ENCODE measurements at regions not wholly inside any gene's neighbourhood (a gene's known extent, or its start where the extent isn't known, plus 50 kb on each side); places are given as distances from the start of the nearest gene placed in this dataset.

DNA sequence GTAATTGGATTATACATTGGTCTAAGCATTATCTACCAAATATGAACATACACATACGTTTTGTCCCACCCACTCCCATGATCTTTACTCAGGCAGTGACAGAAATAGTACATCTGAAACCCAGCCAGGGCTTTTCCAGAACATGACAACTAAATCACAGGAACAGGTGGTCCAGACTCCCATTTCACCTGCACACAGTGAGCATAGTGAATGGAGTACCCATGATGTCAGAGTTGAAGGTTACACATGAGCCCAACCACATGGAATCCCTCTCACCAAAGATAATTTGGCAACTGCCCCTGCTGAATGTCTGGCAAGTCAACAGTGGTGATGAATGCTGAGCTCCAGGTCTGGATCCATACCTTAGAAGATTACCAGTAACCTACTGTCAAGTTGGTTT lies 411.9 kb upstream of the LUZP2 start:
- ATAC-seq (ENCODE audit: insufficient read depth, low FRiP score), result no peak
- H3K27me3 ChIP-seq (ENCODE audit: control insufficient read depth in 3 of 3, insufficient read depth in 3 of 3, low read length in 2 of 3), result no peaks in the 10 kb centered on the region
- no peaks in the 10 kb centered on the region for H3K36me3 ChIP-seq (ENCODE audit: control insufficient read depth in 4 of 4, insufficient read depth in 4 of 4, low read length in 4 of 4)
- 63 to 70% methylated on average over 1 of the region's 1 CpG for WGBS, 2 donors
- H3K4me1 ChIP-seq (ENCODE audit: control insufficient read depth in 5 of 5, insufficient read depth in 5 of 5, low read length in 5 of 5), result peaks cover 0 to 6% (median 0%) of the 10 kb centered on the region in 5 donors
- H3K9me3 ChIP-seq (ENCODE audit: control insufficient read depth in 4 of 4, insufficient read depth in 3 of 4, low read length in 3 of 4), result no peaks in the 10 kb centered on the region
- no peak overlapping the region for H3K4me3 ChIP-seq
- no peak overlapping the region for H3K9ac ChIP-seq (ENCODE audit: insufficient read depth in 1 of 2, low read length in 2 of 2)
- no peak overlapping the region for H3K27ac ChIP-seq (ENCODE audit: low read depth in 1 of 2, low read length in 1 of 2)
- TF ChIP-seq, protein P1, sequence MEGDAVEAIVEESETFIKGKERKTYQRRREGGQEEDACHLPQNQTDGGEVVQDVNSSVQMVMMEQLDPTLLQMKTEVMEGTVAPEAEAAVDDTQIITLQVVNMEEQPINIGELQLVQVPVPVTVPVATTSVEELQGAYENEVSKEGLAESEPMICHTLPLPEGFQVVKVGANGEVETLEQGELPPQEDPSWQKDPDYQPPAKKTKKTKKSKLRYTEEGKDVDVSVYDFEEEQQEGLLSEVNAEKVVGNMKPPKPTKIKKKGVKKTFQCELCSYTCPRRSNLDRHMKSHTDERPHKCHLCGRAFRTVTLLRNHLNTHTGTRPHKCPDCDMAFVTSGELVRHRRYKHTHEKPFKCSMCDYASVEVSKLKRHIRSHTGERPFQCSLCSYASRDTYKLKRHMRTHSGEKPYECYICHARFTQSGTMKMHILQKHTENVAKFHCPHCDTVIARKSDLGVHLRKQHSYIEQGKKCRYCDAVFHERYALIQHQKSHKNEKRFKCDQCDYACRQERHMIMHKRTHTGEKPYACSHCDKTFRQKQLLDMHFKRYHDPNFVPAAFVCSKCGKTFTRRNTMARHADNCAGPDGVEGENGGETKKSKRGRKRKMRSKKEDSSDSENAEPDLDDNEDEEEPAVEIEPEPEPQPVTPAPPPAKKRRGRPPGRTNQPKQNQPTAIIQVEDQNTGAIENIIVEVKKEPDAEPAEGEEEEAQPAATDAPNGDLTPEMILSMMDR (IDR thresholded peaks at IDR 0.05; ENCODE audit: control extremely low read depth, extremely low read depth), result no peak
- DNase-seq, result no peak

DNA sequence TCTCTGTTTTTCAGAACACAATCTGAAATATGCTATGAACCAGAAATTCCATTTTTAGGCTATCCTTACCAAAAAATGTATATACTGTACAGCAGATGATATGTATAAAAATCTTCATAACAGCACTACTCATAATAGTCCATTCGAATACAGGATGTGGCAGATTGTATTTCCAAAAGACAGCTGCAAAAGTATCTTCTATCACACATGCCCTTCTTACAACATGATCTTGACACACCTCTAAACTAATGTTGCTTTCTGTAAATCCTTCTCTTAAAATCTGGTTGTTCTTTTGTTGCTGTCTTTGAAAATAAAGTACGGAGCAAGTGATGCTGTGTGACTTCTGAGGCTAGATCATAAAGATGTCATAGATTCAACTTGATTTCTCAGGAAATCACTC lies 409.9 kb upstream of the LUZP2 start:
- TF ChIP-seq, protein P1 (IDR thresholded peaks at IDR 0.05; ENCODE audit: control extremely low read depth, extremely low read depth), result no peak
- no peaks in the 10 kb centered on the region for H3K36me3 ChIP-seq (ENCODE audit: control insufficient read depth in 4 of 4, insufficient read depth in 4 of 4, low read length in 4 of 4)
- no peaks in the 10 kb centered on the region for H3K27me3 ChIP-seq (ENCODE audit: control insufficient read depth in 3 of 3, insufficient read depth in 3 of 3, low read length in 2 of 3)
- DNase-seq (no peak), ATAC-seq (ENCODE audit: insufficient read depth, low FRiP score) (no peak)
- no peak overlapping the region for H3K27ac ChIP-seq (ENCODE audit: low read depth in 1 of 2, low read length in 1 of 2)
- WGBS, 2 donors, result 91 to 93% methylated on average over 2 of the region's 2 CpGs
- H3K9ac ChIP-seq (ENCODE audit: insufficient read depth in 1 of 2, low read length in 2 of 2), result no peak overlapping the region
- no peaks in the 10 kb centered on the region for H3K9me3 ChIP-seq (ENCODE audit: control insufficient read depth in 4 of 4, insufficient read depth in 3 of 4, low read length in 3 of 4)
- no peak overlapping the region for H3K4me3 ChIP-seq
- H3K4me1 ChIP-seq (ENCODE audit: control insufficient read depth in 5 of 5, insufficient read depth in 5 of 5, low read length in 5 of 5), result peaks cover 0 to 7% (median 0%) of the 10 kb centered on the region in 5 donors

DNA sequence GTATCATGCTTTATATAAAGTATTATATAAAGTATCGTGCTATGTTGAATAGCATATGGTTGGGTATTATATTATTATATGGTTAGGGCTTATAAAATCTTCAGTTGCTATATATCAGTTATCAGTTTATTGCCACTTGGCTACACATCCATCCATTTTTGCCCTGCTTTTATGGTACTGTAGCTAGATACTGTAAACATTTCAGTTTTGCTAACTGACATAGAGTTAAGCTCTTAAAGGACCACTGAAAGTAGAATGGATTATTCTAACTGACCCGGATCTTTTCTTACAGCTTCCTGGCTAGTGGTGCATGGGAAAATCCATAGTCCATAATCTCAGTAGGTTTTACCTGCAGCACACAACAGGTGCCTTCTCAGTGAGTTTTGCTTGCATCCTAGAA lies 405.3 kb upstream of the LUZP2 start:
- Histone ChIP-seq H3K4me3 (no peak overlapping the region), H3K9me3 (ENCODE audit: control insufficient read depth in 4 of 4, insufficient read depth in 3 of 4, low read length in 3 of 4) (no peaks in the 10 kb centered on the region), H3K36me3 (ENCODE audit: control insufficient read depth in 4 of 4, insufficient read depth in 4 of 4, low read length in 4 of 4) (no peaks in the 10 kb centered on the region), H3K27me3 (ENCODE audit: control insufficient read depth in 3 of 3, insufficient read depth in 3 of 3, low read length in 2 of 3) (no peaks in the 10 kb centered on the region), H3K4me1 (ENCODE audit: control insufficient read depth in 5 of 5, insufficient read depth in 5 of 5, low read length in 5 of 5) (peaks cover 0 to 19% (median 0%) of the 10 kb centered on the region in 5 donors), H3K27ac (ENCODE audit: low read depth in 1 of 2, low read length in 1 of 2) (no peak overlapping the region), H3K9ac (ENCODE audit: insufficient read depth in 1 of 2, low read length in 2 of 2) (no peak overlapping the region)
- DNase-seq (no peak), ATAC-seq (ENCODE audit: insufficient read depth, low FRiP score) (no peak)
- TF ChIP-seq, protein P1 (IDR thresholded peaks at IDR 0.05; ENCODE audit: control extremely low read depth, extremely low read depth), result no peak
- 91 to 92% methylated on average over 2 of the region's 2 CpGs for WGBS, 2 donors

GRCh38 chr11:24093375-24093774 lies 403.5 kb upstream of the LUZP2 start:
- DNase-seq (peak; percentile 26 to 82 (median 71)), ATAC-seq (ENCODE audit: insufficient read depth, low FRiP score) (no peak)
- H3K9ac ChIP-seq (ENCODE audit: insufficient read depth in 1 of 2, low read length in 2 of 2), result no peak overlapping the region
- no peak overlapping the region for H3K27ac ChIP-seq (ENCODE audit: low read depth in 1 of 2, low read length in 1 of 2)
- peaks cover 0 to 19% (median 0%) of the 10 kb centered on the region in 5 donors for H3K4me1 ChIP-seq (ENCODE audit: control insufficient read depth in 5 of 5, insufficient read depth in 5 of 5, low read length in 5 of 5)
- H3K4me3 ChIP-seq, result no peak overlapping the region
- H3K27me3 ChIP-seq (ENCODE audit: control insufficient read depth in 3 of 3, insufficient read depth in 3 of 3, low read length in 2 of 3), result no peaks in the 10 kb centered on the region
- TF ChIP-seq, protein P1 (IDR thresholded peaks at IDR 0.05; ENCODE audit: control extremely low read depth, extremely low read depth), result no peak
- no peaks in the 10 kb centered on the region for H3K9me3 ChIP-seq (ENCODE audit: control insufficient read depth in 4 of 4, insufficient read depth in 3 of 4, low read length in 3 of 4)
- H3K36me3 ChIP-seq (ENCODE audit: control insufficient read depth in 4 of 4, insufficient read depth in 4 of 4, low read length in 4 of 4), result no peaks in the 10 kb centered on the region
- WGBS, 2 donors, result 37 to 47% methylated on average over 2 of the region's 2 CpGs

Data from lung (tissue), 11 donors.